HCT116 (cell line): ENCODE measurements at regions not wholly inside any gene's neighbourhood (a gene's known extent, or its start where the extent isn't known, plus 50 kb on each side); places are given as distances from the start of the nearest gene placed in this dataset.
A peak's percentile ranks its signal among the peaks of the same experiment; 100 is the strongest.

Source experiments
- ATAC-seq: fragments of 200-7000 bp; cut with Tn5 transposase; 2 replicates; pipeline ENCODE4 v1.9.1; 2020; ENCODE audit warnings: mild to moderate bottlenecking, moderate library complexity
- BruUV-seq: library from RNA; stranded (reverse); fragments of 400-500 nt; replicated peaks from 2 replicates; lab custom pipeline; 2021; lab: Mats Ljungman, UMichigan
- CTCF ChIA-PET: fragments of 300-600 bp; sonication (Branson Sonifier 250); formaldehyde crosslinking; loops from one replicate; lab custom pipeline; 2021; ENCODE audit warnings: antibody characterized with exemption; lab: Charles Lee
- POLR2A ChIA-PET: fragments of 300-600, 350-600 bp; sonication (Branson Sonifier 250); formaldehyde crosslinking; loops from one replicate; lab custom pipeline; 2021; ENCODE audit warnings: antibody characterized with exemption; lab: Charles Lee
- RAD21 ChIA-PET, 2 experiments: fragments of 300-600 bp; sonication (Branson Sonifier 250); formaldehyde crosslinking; loops; one replicate each; lab custom pipeline; 2023; ENCODE audit warnings: low total read pairs in 2 of 2; ENCODE audit not compliant: uncharacterized antibody in 2 of 2, unreplicated experiment in 2 of 2, low non-redundant PET in 1 of 2; lab: Charles Lee
- DNase-seq: peaks from one replicate; pipeline ENCODE4 v3.0.0-alpha.2; 2010; ENCODE audit warnings: low read depth, low spot score
- H2AFZ ChIP-seq: fragments of 200-600 bp; shearing (Covaris generic), sonication (generic); 2 replicates; pipeline ENCODE4 v1.6.1; 2017; ENCODE audit warnings: low read depth, mixed run types, mixed read lengths, antibody characterized with exemption, low read length; ENCODE audit not compliant: poor library complexity, severe bottlenecking
- H3K27ac ChIP-seq: 2 replicates; pipeline ENCODE4 v1.5.1; 2012; ENCODE audit warnings: low read depth, low read length
- H3K27me3 ChIP-seq: fragments of 200-600 bp; sonication (generic); 2 replicates; pipeline ENCODE4 v1.6.1; 2016; ENCODE audit warnings: mixed run types, low read length, mixed read lengths; ENCODE audit not compliant: insufficient read depth
- H3K36me3 ChIP-seq, 2 experiments: fragments of 200-500 bp in 1 of 2; fragments of 200-600 bp in 1 of 2; sonication (Bioruptor generic) in 1 of 2; sonication (generic) in 1 of 2; 2 replicates each; pipeline versions ENCODE4 v1.5.1 to v1.6.1; 2014 to 2016; ENCODE audit warnings: low read length in 2 of 2, inconsistent platforms in 1 of 2, mixed read lengths in 1 of 2, mixed run types in 1 of 2; ENCODE audit not compliant: insufficient read depth in 2 of 2, control insufficient read depth in 1 of 2
- H3K4me1 ChIP-seq, 2 experiments: fragments of 200-600 bp in 1 of 2; sonication (generic) in 1 of 2; 2 replicates each; pipeline versions ENCODE4 v1.5.1 to v1.6.1; 2012 to 2017; ENCODE audit warnings: low read length in 2 of 2, inconsistent platforms in 1 of 2, mild to moderate bottlenecking in 1 of 2, mixed read lengths in 1 of 2, mixed run types in 1 of 2, moderate library complexity in 1 of 2; ENCODE audit not compliant: insufficient read depth in 2 of 2, control insufficient read depth in 1 of 2
- H3K4me2 ChIP-seq: fragments of 200-600 bp; sonication (generic); 2 replicates; pipeline ENCODE4 v1.6.1; 2017; ENCODE audit warnings: mixed run types, low read length, mixed read lengths
- H3K4me3 ChIP-seq, 2 experiments: fragments of 200-600 bp in 1 of 2; sonication (generic) in 1 of 2; replicated peaks in 1 of 2; 2 replicates each; pipeline ENCODE4 v1.5.1; 2011 to 2016; ENCODE audit warnings: low read length in 2 of 2, control low read depth in 1 of 2, low read depth in 1 of 2, mild to moderate bottlenecking in 1 of 2, mixed read lengths in 1 of 2, mixed run types in 1 of 2
- H3K79me2 ChIP-seq: fragments of 200-600 bp; sonication (generic); 2 replicates; pipeline ENCODE4 v1.6.1; 2017; ENCODE audit warnings: mild to moderate bottlenecking, mixed run types, low read length, moderate library complexity, mixed read lengths; ENCODE audit not compliant: insufficient read depth
- H3K9ac ChIP-seq: fragments of 200-600 bp; sonication (generic); 2 replicates; pipeline ENCODE4 v1.6.1; 2016; ENCODE audit warnings: low read length, mixed read lengths
- H3K9me2 ChIP-seq: fragments of 200-600 bp; sonication (generic), shearing (Covaris generic); 2 replicates; pipeline ENCODE4 v1.6.1; 2017; ENCODE audit warnings: mixed run types, mild to moderate bottlenecking, moderate library complexity; ENCODE audit not compliant: insufficient read depth
- H3K9me3 ChIP-seq, 2 experiments: fragments of 200-500 bp in 1 of 2; fragments of 200-600 bp in 1 of 2; sonication (Bioruptor generic) in 1 of 2; sonication (generic) in 1 of 2; 2 replicates each; pipeline ENCODE4 v1.6.1; 2014 to 2017; ENCODE audit warnings: low read length in 2 of 2, mixed read lengths in 2 of 2, inconsistent platforms in 1 of 2, low read depth in 1 of 2, mild to moderate bottlenecking in 1 of 2, mixed run types in 1 of 2, moderate library complexity in 1 of 2; ENCODE audit not compliant: control insufficient read depth in 1 of 2, insufficient read depth in 1 of 2
- H4K20me1 ChIP-seq: fragments of 200-600 bp; sonication (generic), shearing (Covaris generic); 2 replicates; pipeline ENCODE4 v1.6.1; 2017; ENCODE audit warnings: mixed run types, mild to moderate bottlenecking, moderate library complexity; ENCODE audit not compliant: insufficient read depth
- ELF1 ChIP-seq: IDR thresholded peaks from 2 replicates; pipeline ENCODE4 v1.6.1; 2012; ENCODE audit warnings: low read depth, borderline replicate concordance
- EZH2 ChIP-seq: fragments of 200-600 bp; sonication (generic); IDR thresholded peaks from 2 replicates; pipeline ENCODE4 v1.6.1; 2017; ENCODE audit warnings: antibody characterized with exemption, mixed run types
- EZH2phosphoT487 ChIP-seq: fragments of 200-600 bp; IDR thresholded peaks from 2 replicates; pipeline ENCODE4 v1.6.1; 2018; ENCODE audit warnings: antibody characterized with exemption, borderline replicate concordance
- FOSL1 ChIP-seq: IDR thresholded peaks from 2 replicates; pipeline ENCODE4 v1.6.1; 2012; ENCODE audit warnings: low read depth
- SP1 ChIP-seq: IDR thresholded peaks from 2 replicates; pipeline ENCODE4 v1.6.1; 2012; ENCODE audit warnings: low read depth
- YY1 ChIP-seq: IDR thresholded peaks from 2 replicates; pipeline ENCODE4 v1.6.1; 2011; ENCODE audit warnings: low read length, low read depth, moderate library complexity, mild to moderate bottlenecking; ENCODE audit not compliant: insufficient replicate concordance; ENCODE audit errors: extremely low read depth
- ZBTB33 ChIP-seq: IDR thresholded peaks from 2 replicates; pipeline ENCODE4 v1.6.1; 2011; ENCODE audit warnings: mild to moderate bottlenecking, low read length, moderate library complexity; ENCODE audit not compliant: insufficient replicate concordance; ENCODE audit errors: extremely low read depth
- ZFX ChIP-seq: fragments of 450-650 bp; IDR thresholded peaks from 2 replicates; pipeline ENCODE4 v1.6.1; 2017
- ZNF274 ChIP-seq: fragments of 200-500 bp; sonication (Bioruptor generic); IDR thresholded peaks from 2 replicates; pipeline ENCODE4 v1.6.1; 2014; ENCODE audit warnings: mild to moderate bottlenecking, low read depth, low read length, inconsistent platforms
- intact Hi-C: fragments of 100-400 bp; cut with micrococcal nuclease; formaldehyde crosslinking; loops from 2 replicates; pipeline ENCODE4 v1.10.0; 2022
- TF ChIP-seq, protein P1 (sequence below): IDR thresholded peaks from 2 replicates; pipeline ENCODE4 v1.6.1; 2012; ENCODE audit warnings: low read depth
- TF ChIP-seq, protein P2 (sequence below): IDR thresholded peaks from 2 replicates; pipeline ENCODE4 v1.6.1; 2012

- intact Hi-C loops = no loop called here
- no peaks in the 10 kb centered on the region for H4K20me1 ChIP-seq
- H3K9me3 ChIP-seq = no peaks in the 10 kb centered on the region
- H3K79me2 ChIP-seq = no peaks in the 10 kb centered on the region
- no peak for ATAC-seq
- DNase-seq = no peak
- H3K36me3 ChIP-seq = no peaks in the 10 kb centered on the region
- H3K9ac ChIP-seq = no peak overlapping the region
- no peak overlapping the region for H3K27ac ChIP-seq
- RAD21 ChIA-PET = no interaction called here
- POLR2A ChIA-PET = interaction anchor here (0.6 kb wide), 1 partner anchor 108 kb away, joined by 3 read pairs; no protein-coding TSS in a partner anchor
- peaks cover 3 to 16% of the 10 kb centered on the region in 2 experiments for H3K4me1 ChIP-seq
- H3K9me2 ChIP-seq = no peaks in the 10 kb centered on the region
- no peaks in the 10 kb centered on the region for H3K27me3 ChIP-seq
- no TSS peak for BruUV-seq
- CTCF ChIA-PET = no interaction called here
- TF ChIP-seq EZH2phosphoT487 = no peak
- TF ChIP-seq FOSL1 = no peak
- TF ChIP-seq, protein P1, sequence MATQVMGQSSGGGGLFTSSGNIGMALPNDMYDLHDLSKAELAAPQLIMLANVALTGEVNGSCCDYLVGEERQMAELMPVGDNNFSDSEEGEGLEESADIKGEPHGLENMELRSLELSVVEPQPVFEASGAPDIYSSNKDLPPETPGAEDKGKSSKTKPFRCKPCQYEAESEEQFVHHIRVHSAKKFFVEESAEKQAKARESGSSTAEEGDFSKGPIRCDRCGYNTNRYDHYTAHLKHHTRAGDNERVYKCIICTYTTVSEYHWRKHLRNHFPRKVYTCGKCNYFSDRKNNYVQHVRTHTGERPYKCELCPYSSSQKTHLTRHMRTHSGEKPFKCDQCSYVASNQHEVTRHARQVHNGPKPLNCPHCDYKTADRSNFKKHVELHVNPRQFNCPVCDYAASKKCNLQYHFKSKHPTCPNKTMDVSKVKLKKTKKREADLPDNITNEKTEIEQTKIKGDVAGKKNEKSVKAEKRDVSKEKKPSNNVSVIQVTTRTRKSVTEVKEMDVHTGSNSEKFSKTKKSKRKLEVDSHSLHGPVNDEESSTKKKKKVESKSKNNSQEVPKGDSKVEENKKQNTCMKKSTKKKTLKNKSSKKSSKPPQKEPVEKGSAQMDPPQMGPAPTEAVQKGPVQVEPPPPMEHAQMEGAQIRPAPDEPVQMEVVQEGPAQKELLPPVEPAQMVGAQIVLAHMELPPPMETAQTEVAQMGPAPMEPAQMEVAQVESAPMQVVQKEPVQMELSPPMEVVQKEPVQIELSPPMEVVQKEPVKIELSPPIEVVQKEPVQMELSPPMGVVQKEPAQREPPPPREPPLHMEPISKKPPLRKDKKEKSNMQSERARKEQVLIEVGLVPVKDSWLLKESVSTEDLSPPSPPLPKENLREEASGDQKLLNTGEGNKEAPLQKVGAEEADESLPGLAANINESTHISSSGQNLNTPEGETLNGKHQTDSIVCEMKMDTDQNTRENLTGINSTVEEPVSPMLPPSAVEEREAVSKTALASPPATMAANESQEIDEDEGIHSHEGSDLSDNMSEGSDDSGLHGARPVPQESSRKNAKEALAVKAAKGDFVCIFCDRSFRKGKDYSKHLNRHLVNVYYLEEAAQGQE = no peak
- no peak for TF ChIP-seq EZH2
- TF ChIP-seq ZBTB33 = no peak
- TF ChIP-seq, protein P2, sequence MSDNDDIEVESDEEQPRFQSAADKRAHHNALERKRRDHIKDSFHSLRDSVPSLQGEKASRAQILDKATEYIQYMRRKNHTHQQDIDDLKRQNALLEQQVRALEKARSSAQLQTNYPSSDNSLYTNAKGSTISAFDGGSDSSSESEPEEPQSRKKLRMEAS = no peak
- no peak for TF ChIP-seq SP1
- no peak for TF ChIP-seq YY1
- no peak for TF ChIP-seq ZNF274
- TF ChIP-seq ZFX = no peak
- no peak for TF ChIP-seq ELF1
- no peak overlapping the region for H2AFZ ChIP-seq
- H3K4me3 ChIP-seq = no peak overlapping the region
- 0 out of 2 replicates have a peak overlapping the region, but pooled peaks have one; percentile 14 for H3K4me2 ChIP-seq
These were observed 129.5 kb upstream of the RBPJ start for GRCh38 chr4:26191353-26191752.
